Calu3 (cell line): ENCODE measurements at regions not wholly inside any gene's neighbourhood (a gene's known extent, or its start where the extent isn't known, plus 50 kb on each side); places are given as distances from the start of the nearest gene placed in this dataset.

ENCODE experiments used
- BruUV-seq: library from RNA; stranded (reverse); fragments of 400-500 nt; replicated peaks from 2 replicates; lab custom pipeline; 2021; lab: Mats Ljungman, UMichigan
- CTCF ChIA-PET: fragments of 300-600 bp; sonication (Branson Sonifier 250); formaldehyde crosslinking; loops from one replicate; lab custom pipeline; 2022; ENCODE audit warnings: antibody characterized with exemption; lab: Charles Lee
- DNase-seq: peaks from one replicate; pipeline ENCODE4 v3.0.0; 2022
- H3K27ac Mint-ChIP-seq: one replicate; pipeline ENCODE4 v1.8.0; 2022; ENCODE audit warnings: mixed read lengths; ENCODE audit not compliant: unreplicated experiment
- H3K27me3 Mint-ChIP-seq: one replicate; pipeline ENCODE4 v1.8.0; 2022; ENCODE audit warnings: mixed read lengths; ENCODE audit not compliant: unreplicated experiment
- H3K36me3 Mint-ChIP-seq: one replicate; pipeline ENCODE4 v1.8.0; 2022; ENCODE audit warnings: mild to moderate bottlenecking, moderate library complexity, mixed read lengths; ENCODE audit not compliant: insufficient read depth, unreplicated experiment
- H3K4me1 Mint-ChIP-seq: one replicate; pipeline ENCODE4 v1.8.0; 2022; ENCODE audit warnings: mild to moderate bottlenecking, low read depth, mixed read lengths; ENCODE audit not compliant: unreplicated experiment
- H3K4me3 Mint-ChIP-seq: one replicate; pipeline ENCODE4 v1.8.0; 2022; ENCODE audit warnings: mild to moderate bottlenecking, low read depth, moderate library complexity, mixed read lengths; ENCODE audit not compliant: unreplicated experiment
- H3K9me3 Mint-ChIP-seq: one replicate; pipeline ENCODE4 v1.8.0; 2022; ENCODE audit warnings: low read depth, mixed read lengths; ENCODE audit not compliant: unreplicated experiment
- intact Hi-C: fragments of 100-400 bp; cut with micrococcal nuclease; formaldehyde crosslinking; loops from one replicate; pipeline ENCODE4 v1.10.0; 2022; ENCODE audit not compliant: unreplicated experiment
- TF ChIP-seq, protein P1 (sequence below): fragments of 200-600 bp; IDR thresholded peaks from one replicate; pipeline ENCODE4 v1.8.0; 2022; ENCODE audit warnings: antibody characterized with exemption; ENCODE audit not compliant: unreplicated experiment

- CTCF ChIA-PET: no interaction called here
- intact Hi-C loops: no loop called here
- no peak for DNase-seq
- Mint-ChIP-seq H3K9me3 (peaks cover 9% of the 10 kb centered on the region), H3K27ac (no peak overlapping the region), H3K27me3 (no peaks in the 10 kb centered on the region), H3K4me3 (no peak overlapping the region), H3K4me1 (no peaks in the 10 kb centered on the region), H3K36me3 (no peaks in the 10 kb centered on the region)
- TF ChIP-seq, protein P1, sequence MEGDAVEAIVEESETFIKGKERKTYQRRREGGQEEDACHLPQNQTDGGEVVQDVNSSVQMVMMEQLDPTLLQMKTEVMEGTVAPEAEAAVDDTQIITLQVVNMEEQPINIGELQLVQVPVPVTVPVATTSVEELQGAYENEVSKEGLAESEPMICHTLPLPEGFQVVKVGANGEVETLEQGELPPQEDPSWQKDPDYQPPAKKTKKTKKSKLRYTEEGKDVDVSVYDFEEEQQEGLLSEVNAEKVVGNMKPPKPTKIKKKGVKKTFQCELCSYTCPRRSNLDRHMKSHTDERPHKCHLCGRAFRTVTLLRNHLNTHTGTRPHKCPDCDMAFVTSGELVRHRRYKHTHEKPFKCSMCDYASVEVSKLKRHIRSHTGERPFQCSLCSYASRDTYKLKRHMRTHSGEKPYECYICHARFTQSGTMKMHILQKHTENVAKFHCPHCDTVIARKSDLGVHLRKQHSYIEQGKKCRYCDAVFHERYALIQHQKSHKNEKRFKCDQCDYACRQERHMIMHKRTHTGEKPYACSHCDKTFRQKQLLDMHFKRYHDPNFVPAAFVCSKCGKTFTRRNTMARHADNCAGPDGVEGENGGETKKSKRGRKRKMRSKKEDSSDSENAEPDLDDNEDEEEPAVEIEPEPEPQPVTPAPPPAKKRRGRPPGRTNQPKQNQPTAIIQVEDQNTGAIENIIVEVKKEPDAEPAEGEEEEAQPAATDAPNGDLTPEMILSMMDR: no peak
- BruUV-seq: no TSS peak
Observed at GRCh38 chr10:128972036-128972405, 495.0 kb upstream of the MGMT start.

DNA sequence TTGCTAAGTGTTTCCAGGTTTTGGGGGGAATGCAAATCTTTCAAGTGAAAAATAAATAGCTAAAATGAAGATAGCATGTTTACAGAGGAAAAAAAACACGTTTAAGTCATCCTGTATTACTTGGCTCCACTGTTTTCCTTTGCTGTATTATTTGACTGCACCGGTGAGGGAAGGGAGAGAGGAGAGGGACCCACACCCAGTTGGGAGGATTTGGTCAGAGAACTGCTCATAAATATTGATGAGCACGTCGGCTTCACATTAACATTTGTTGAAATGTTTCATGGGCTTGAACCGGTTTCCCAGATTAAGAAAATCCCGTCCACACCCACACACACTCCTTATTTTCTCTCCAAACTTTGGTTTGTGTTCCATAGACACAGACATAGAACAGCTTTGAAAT is 493.8 kb upstream of the MGMT start:
- intact Hi-C loops: no loop called here
- no peaks in the 10 kb centered on the region for H3K4me1 Mint-ChIP-seq
- CTCF ChIA-PET: no interaction called here
- DNase-seq: no peak
- BruUV-seq: no TSS peak
- TF ChIP-seq, protein P1: no peak
- H3K27ac Mint-ChIP-seq: no peak overlapping the region
- H3K36me3 Mint-ChIP-seq: no peaks in the 10 kb centered on the region
- H3K27me3 Mint-ChIP-seq: no peaks in the 10 kb centered on the region
- no peak overlapping the region for H3K4me3 Mint-ChIP-seq
- H3K9me3 Mint-ChIP-seq: peaks cover 9% of the 10 kb centered on the region

DNA sequence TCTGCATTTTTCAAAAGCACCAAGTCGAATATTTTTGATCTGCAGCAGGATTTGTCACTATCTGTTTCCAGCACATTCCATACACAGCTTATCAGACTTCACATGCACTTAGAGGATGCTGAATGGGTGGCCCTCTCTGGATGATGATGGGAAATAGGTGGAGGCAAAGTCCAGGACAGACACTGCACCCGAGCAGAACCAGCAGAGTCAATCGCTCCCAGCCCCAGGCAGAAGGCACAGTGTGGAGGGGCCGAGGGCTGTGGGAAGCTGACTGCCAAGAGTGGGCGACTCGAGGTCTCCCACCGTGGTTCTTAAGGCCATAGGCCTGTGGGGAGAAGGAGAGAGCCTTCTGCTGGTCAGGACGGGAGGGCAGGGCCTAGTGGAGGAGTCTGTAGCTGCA is 490.2 kb upstream of the MGMT start:
- intact Hi-C loops: no loop called here
- Mint-ChIP-seq H3K4me1 (no peaks in the 10 kb centered on the region), H3K36me3 (no peaks in the 10 kb centered on the region), H3K27ac (no peak overlapping the region), H3K27me3 (no peaks in the 10 kb centered on the region), H3K4me3 (no peak overlapping the region), H3K9me3 (peaks cover 3% of the 10 kb centered on the region)
- no TSS peak for BruUV-seq
- CTCF ChIA-PET: no interaction called here
- no peak for DNase-seq
- TF ChIP-seq, protein P1: no peak

GRCh38 chr10:128978211-128978610 is 488.8 kb upstream of the MGMT start:
- DNase-seq: no peak
- Mint-ChIP-seq H3K27ac (no peak overlapping the region), H3K27me3 (no peaks in the 10 kb centered on the region), H3K4me1 (no peaks in the 10 kb centered on the region), H3K4me3 (no peak overlapping the region), H3K36me3 (no peaks in the 10 kb centered on the region), H3K9me3 (peaks cover 3% of the 10 kb centered on the region)
- intact Hi-C loops: no loop called here
- CTCF ChIA-PET: no interaction called here
- BruUV-seq: no TSS peak
- TF ChIP-seq, protein P1: no peak
